Adipocyte (in vitro differentiated cells): ENCODE measurements at regions not wholly inside any gene's neighbourhood (a gene's known extent, or its start where the extent isn't known, plus 50 kb on each side); places are given as distances from the start of the nearest gene placed in this dataset.

ENCODE experiments used
- DNase-seq: peaks from one replicate; pipeline ENCODE4 v3.0.0-alpha.2; 2015; ENCODE audit warnings: low read depth
- H3K27me3 ChIP-seq: replicated peaks from 2 replicates; pipeline ENCODE4 v1.7.0; 2013; ENCODE audit warnings: mild to moderate bottlenecking, low read length, moderate library complexity; ENCODE audit not compliant: control insufficient read depth, insufficient read depth
- H3K36me3 ChIP-seq: 2 replicates; pipeline ENCODE4 v1.7.0; 2013; ENCODE audit warnings: low read length, mild to moderate bottlenecking, moderate library complexity; ENCODE audit not compliant: control insufficient read depth, insufficient read depth, severe bottlenecking
- H3K4me1 ChIP-seq: 2 replicates; pipeline ENCODE4 v1.7.0; 2013; ENCODE audit warnings: mild to moderate bottlenecking, low read length, moderate library complexity; ENCODE audit not compliant: control insufficient read depth, insufficient read depth
- H3K4me3 ChIP-seq: 2 replicates; pipeline ENCODE4 v1.7.0; 2013; ENCODE audit warnings: mild to moderate bottlenecking, low read length, moderate library complexity
- H3K9ac ChIP-seq: 2 replicates; pipeline ENCODE4 v1.7.0; 2013; ENCODE audit warnings: mild to moderate bottlenecking, low read length, moderate library complexity
- H3K9me3 ChIP-seq: 2 replicates; pipeline ENCODE4 v1.7.0; 2013; ENCODE audit warnings: mild to moderate bottlenecking, low read length, moderate library complexity; ENCODE audit not compliant: control insufficient read depth

GRCh38 chr3:178915365-178915764, 156.2 kb downstream of the ZMAT3 start:
- H3K36me3 ChIP-seq = no peaks in the 10 kb centered on the region
- H3K9me3 ChIP-seq = peaks cover 22% of the 10 kb centered on the region
- no peak overlapping the region for H3K4me3 ChIP-seq
- H3K27me3 ChIP-seq = no peaks in the 10 kb centered on the region
- no peak overlapping the region for H3K9ac ChIP-seq
- DNase-seq = no peak
- H3K4me1 ChIP-seq = no peaks in the 10 kb centered on the region

DNA sequence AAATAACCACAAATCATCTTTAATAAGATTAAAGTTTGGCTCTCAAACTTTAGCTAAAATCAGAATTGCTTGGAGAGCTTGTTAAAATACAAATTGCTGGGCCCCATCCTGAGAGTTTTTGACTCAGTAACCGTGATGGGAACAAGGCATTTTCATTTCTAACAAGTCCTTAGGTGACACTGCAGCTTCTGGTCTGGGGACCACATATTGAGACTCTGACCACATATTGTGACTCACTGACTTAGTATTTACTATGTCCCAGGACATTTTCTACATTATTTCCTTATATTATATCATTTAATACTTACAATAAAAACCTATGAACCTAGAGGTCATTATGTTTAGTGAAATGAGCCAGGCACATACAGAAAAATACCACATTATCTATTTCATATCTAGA, 164.5 kb downstream of the ZMAT3 start:
- Histone ChIP-seq H3K9ac (no peak overlapping the region), H3K36me3 (no peaks in the 10 kb centered on the region), H3K4me3 (no peak overlapping the region), H3K9me3 (no peaks in the 10 kb centered on the region), H3K27me3 (no peaks in the 10 kb centered on the region), H3K4me1 (no peaks in the 10 kb centered on the region)
- peak; percentile 6 for DNase-seq

DNA sequence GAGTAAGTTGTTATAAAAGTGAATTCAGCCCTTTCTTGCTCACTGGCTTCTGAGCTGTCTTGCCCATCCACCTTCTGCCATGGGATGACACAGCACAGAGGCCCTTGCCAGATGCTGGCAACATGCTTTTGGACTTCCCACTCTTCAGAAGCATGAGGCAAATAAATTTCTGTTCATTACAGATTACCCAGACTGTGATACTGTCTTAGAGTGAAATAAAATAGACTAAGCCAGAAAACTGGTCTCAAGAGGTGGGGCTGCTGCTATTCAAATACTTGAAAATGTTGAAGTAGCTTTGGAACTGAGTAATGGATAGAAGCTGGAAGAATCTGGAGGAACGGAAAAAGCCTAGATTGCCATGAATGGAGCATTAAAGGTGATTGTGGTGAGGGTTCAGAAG, 170.4 kb downstream of the ZMAT3 start:
- H3K27me3 ChIP-seq = no peaks in the 10 kb centered on the region
- no peak overlapping the region for H3K4me3 ChIP-seq
- no peaks in the 10 kb centered on the region for H3K36me3 ChIP-seq
- H3K9ac ChIP-seq = no peak overlapping the region
- no peak for DNase-seq
- no peaks in the 10 kb centered on the region for H3K9me3 ChIP-seq
- no peaks in the 10 kb centered on the region for H3K4me1 ChIP-seq

DNA sequence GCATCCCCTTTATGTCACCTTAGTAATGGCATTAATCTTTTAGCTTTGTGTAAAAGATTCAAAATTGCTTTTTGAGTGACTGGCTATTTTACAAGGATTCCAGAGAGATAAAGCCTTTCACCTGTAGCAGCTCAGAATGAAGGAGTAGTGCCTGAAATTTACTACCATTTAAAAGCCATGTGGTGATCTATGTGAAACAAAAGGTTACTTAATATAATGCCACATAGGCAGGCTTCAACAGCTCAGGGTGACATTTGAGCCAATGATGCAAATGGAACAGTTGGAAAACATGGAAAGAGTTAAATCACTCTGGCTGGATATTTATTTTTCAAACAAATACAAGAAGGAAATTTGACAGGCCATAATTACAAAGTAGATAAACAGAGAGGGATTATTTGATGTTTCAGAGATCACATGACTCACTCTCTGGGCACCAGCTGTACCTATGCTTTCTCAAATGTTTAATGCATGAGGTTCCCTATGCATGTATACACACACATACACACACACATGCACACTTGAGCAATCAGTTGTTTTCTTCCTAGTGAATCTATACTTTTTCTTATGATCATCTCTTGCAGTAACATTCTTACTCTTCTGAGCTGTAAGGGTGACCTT, 171.5 kb downstream of the ZMAT3 start:
- Histone ChIP-seq H3K4me1 (no peaks in the 10 kb centered on the region), H3K9ac (no peak overlapping the region), H3K27me3 (no peaks in the 10 kb centered on the region), H3K36me3 (no peaks in the 10 kb centered on the region), H3K9me3 (no peaks in the 10 kb centered on the region), H3K4me3 (no peak overlapping the region)
- no peak for DNase-seq

DNA sequence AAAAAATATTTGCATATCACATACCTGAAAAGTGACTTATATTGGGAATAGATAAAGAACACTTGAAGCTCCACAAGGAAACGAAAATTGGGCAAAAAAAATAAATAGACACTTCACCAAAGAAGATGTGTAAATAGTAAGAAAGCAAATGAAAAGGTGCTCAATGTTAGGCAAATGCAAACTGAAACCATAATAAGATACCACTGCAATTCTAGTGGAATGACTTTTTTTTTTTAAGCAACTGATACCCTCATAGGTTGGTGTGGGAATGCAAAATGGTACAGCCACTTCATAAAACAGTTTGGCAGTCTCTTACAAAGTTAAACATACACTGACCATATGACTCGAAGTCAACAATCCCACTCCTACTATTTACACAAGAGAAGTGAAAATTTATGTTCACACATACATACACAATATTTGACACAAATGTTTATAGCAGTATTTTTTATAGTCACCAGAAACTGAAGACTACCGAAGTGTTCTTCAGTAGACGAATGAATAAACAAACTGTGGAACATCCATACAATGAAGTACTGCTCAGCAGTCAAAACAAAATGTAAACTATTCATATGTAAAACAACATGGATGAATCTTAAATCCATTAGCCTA, 176.3 kb downstream of the ZMAT3 start:
- Histone ChIP-seq H3K9ac (no peak overlapping the region), H3K9me3 (peaks cover 15% of the 10 kb centered on the region)

More for the DNA sequence above, 176.3 kb downstream of the ZMAT3 start:
- H3K4me3 ChIP-seq = no peak overlapping the region
- H3K27me3 ChIP-seq = no peaks in the 10 kb centered on the region
- no peak for DNase-seq
- H3K4me1 ChIP-seq = no peaks in the 10 kb centered on the region
- H3K36me3 ChIP-seq = no peaks in the 10 kb centered on the region
